ENCODE measurements at regions not wholly inside any gene's neighbourhood (a gene's known extent, or its start where the extent isn't known, plus 50 kb on each side); places are given as distances from the start of the nearest gene placed in this dataset.

DNA sequence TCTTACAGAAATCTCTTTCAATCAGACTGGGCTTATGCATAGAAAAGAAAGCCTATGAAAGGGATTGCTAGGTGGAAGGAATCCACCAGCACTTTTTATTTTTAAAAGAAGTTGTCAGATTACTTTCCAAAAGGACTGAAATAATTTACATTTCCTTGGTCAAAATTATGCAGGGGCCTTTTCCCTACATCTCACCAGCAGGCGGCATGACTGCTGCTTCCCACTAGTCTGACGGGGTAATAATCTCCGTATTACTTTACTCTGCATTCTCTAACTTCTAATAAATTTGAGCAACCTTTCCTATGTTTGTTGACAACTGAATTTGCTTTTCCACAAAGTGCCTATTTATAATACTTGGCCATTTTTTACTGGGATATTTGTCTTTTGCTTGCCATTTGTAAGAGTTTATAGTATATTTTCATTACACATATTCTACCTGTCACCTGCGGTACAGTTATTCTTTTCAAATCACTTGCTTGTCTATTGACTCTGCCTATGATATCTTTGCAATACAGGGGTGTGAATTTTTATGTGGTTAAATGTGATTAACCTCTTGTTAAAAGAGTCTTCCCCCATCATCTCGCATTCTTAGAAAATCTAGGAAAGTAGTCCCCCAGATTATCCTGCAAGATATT is 51.9 kb upstream of the USP47 start:
- peak in 1 of 56 donors; percentile 35 for DNase-seq

DNA sequence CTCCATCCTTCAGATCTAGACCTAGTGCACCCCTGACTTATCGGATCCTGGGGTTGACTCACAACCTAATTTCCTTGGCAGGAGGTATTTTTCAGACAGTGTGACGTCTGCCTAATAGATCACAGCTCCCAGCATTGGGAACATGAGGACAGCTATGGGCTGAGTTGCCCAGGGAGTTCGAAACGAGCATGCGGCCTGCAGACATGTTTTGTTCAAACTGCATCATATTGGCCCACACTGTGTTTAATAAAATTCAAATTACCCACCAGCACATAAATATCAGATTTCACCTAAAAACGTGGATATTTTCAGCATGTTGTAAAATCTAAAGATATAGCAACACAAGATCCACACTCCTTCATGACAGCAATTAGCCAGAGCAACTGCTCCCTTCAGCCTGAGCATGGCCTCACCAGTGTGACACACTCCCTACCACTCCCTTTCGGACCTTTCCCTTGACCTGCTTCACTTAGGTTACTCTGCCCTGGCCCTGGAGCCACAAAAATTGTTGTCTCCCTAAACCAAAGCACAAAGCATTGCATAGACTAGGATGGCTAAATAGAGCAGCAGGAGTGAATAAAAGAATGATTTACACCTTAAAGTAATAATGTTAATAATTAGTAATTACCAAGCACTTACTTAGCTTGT is 53.6 kb upstream of the USP47 start:
- DNase-seq, result no peak

DNA sequence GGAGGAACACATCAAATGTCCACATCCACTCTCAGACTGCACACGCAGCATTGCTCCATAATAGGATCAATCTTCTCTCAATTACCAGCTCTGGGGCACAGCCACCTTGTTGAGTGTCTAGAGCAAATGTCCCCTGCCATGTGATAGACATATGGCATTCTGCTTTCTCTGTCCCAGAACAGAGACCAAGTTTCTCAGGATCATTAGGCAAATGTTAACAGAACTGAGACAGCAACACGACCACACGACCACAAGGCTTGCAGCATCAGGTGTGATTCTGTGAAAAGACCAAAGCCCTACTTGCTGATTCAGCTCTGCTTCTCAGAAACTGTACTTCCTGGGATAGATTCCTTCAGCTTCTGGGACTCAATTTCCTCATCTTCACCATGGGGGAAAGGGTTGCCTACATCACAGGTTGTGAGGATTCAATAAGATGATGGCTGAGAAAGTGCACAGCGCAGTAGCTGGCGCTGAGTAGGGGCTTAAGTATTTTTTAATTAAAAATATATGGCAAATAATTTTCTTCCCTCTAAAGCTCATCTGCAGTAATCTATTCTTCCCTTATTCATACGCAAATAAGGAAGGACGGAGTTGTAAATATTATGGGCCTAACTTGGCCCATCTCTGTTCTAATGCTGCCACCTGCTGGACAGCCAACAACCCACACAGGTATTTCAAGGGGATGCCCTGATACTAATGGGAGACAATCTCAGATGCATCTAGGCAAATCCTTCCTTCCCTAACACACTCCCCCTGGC is 54.3 kb upstream of the USP47 start:
- peak in 54 of 56 donors; percentile 8 to 85 (median 56) for DNase-seq

DNA sequence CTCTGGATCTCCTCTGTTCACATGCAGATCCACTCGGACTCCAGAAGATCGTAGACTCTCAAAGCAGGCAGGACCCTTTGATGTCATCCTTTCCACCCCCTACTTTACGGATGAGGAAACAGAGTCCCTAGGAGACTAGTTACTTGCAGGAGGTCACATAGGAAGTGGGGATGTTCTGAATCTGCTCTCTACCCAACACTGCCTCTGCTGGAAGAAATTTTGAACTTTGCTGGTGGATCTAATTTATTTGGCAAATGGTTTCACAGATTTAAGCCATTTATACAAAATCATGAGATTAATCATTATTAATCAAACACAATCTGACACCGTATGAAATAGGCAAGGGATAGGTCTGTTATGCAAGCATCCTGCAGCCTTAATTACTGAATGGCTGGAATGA is 55.0 kb upstream of the USP47 start:
- no peak for DNase-seq

DNA sequence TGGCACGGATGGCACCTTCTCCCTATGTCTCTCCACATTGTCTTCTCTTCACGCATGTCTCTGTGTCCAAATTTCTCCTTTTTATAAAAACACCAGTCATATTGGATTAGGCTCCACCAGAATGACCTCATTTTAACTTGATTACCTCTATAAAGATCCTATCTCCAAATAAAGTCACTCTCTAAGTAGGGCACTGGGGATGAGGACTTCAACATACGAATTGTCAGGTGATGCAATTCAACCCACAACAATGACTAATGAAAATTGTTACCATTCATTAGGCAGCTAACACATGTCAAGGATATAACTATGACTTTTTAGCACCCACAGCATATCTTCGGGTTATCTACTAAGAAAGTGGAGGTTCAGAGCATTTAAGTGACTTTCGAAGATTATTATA is 55.5 kb upstream of the USP47 start:
- no peak for DNase-seq

DNA sequence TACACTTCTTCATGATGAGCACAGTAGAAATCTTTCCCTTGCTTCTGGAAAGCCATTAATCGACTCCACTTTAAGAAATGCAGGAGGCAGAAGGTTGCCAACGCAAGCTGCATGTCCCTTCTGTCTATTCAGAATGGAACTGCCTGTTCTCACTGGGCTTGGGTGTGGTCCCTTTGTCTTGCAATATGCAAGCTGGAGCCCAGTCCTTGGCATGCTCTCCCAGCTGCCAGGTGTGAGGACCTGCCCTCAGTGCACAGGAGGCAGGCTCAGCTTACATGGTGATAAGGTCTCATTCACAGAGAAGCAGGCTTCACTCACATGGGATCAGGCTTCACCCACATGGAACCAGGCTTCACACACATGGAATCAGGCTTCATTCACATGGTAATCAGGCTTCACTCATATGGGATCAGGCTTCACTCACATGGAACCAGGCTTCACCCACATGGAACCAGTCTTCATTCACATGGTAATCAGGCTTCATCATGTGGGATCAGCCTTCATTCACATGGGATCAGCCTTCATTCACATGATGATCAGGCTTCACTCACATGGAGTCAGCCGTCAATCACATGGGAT is 59.2 kb upstream of the USP47 start:
- DNase-seq, result no peak

DNA sequence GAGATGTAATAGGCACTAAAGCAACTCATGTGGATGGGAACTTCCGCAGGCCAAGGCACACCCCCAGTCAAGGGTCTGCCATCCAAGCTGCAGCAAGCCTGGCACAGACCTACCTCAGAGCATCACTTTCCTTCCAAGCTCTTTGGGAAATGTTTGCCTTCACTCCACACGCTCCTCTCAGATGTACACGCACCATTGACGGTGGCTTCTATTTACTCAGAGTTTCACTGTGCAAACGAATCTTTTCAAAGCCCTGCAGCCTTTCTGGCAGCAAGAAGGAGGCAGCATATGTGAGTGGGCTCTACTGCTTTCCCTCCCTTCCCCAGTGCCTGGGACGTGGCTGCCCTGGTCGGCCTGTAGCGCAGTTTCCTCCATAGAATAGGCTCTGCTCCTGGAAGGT is 60.9 kb upstream of the USP47 start:
- DNase-seq, result no peak

DNA sequence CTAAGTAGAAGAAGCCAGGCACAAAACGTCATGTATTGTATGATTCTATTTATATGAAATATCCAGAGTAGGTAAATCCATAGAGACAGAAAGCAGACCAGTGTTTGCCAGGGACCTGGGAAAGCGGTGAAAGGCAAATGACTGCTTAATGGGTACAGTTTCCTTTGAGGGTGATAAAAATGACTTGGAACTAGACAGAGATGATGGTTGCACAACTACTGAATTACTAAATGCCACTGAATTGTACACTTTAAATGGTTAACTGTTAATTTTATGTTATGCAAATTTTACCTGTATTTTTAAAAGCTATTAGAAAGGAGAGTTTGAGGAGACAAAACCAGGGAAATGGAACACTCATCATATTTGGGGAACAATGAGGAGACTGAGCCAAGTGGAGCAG is 61.8 kb upstream of the USP47 start:
- no peak for DNase-seq

DNA sequence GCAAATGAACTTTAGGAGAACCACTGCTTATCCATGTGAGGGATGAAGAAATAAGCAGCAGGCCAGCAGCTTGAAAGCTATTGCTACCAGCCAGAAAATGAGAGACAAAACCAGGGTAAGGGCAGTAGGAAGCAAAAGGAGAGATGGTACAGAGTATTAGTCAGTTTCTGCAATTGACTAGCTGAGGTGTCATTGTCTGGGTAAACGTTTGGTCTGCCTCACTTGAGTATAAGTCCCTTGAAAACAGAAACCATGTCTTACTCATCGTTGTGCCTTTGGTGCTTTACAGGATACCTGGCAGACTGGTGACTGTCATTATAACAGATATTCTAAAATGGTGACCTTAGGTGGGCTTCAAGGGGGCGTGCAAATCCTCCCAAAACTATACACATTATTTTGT is 63.9 kb upstream of the USP47 start:
- DNase-seq, result no peak

DNA sequence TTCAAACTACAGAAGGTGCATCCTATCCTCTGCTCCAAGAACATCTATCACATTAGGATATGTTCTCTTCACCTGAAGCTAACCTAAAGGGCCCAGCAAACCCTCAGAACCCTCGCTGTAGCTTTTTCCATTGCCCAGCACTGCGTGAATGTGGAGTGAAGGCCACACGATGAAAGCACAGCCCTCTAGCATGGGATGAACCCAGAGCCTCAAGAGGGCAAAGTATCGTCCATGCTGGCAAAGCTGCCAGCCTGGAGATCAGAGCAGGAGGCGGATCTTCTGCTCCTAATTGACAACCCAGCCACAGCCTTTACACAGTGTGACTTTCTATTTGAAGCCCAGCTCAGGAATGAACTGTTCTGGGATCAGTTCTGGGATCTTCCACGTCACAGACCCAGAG is 65.1 kb upstream of the USP47 start:
- no peak for DNase-seq

DNA sequence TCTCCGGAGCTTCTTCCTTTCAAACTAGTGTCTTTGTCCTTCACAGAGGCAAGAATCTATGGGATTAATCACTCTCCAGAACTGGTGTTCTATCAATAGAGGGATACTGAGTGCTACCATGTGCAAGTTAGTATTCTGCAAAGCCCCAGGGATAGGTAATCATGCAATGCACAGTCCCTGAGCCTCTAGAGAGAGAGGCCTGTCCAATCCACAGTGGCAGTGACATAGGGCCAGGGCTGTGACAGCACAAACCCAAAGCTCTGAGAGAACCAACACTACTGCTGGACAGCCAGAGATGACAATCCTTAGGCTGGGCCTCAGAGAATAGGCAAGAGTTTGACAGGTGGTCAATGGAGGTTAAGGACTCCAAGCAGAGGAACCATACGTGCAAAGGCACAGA is 66.8 kb upstream of the USP47 start:
- no peak for DNase-seq

DNA sequence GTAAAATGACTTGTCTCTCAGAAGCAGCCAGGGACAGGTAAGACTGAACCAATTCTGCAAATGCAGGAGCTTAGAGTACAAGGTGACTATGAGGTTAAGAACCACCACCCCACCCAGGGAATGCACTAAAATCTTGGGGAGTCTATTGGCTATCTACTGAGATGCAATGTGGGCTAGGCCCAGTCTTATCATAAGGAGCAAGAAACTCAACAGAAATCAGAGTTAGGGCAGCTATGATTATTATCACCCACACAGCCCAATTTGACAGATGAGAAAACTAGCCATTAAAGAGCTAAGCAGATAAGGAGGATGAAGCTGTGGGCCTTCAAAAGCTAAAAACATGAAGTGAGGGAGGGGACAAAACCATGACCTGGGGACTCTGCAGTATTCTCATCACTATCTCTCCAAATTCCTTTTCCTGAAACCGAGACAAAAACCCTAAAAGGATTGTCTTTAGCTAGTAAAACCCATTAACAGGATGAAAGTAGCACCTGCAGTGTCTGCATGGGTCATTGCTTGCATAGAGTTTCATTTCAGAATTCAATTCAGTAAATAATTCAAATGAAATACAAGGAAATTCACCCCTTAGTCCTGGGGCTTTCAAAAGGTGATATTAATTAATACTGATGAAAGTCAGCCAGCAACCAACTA is 68.8 kb upstream of the USP47 start:
- no peak for DNase-seq

DNA sequence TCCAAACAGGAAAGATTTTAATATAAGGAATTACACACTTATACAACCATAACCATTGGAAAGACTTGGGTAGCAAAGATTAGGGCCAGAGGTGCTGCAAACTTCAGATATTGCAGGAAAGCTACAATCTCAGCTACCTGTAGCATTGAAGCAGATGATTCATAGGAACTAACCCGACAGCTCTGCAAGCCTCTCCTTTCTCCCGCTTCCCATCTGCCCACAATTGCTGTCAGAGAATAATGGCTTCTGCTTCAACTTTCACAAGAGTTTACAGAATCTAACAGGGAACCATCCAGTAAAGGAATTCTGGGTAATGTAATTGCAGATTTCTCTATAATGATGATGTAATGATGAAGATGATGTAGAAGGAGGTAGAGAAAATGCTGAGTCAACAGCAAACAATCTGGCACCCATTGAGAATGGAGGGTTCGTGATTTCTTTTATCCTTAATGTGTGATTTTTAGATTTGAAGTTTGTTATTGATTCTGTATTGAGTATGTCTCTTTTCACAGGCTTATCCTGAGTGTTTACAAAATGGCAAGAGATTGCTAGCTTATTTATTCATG is 70.8 kb upstream of the USP47 start:
- DNase-seq, result no peak

DNA sequence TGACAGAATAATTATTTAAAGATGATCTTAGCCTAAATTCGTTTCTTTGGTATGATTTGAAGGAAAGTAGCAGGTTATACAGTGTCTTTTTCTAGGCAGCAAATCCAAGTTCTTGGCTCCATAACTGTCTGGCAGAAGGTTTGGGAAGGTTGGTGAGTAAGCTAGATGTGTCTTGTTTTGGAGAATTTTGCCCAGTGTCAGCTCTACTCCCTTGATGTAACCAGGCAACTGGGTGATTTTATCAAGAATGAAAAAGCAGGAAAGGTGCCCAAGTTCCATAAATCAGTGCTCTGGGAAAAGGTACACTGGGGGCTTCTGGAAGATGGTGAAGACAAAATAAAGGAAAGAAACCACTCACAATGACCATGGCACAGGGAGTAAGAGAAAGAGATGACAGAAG is 71.5 kb upstream of the USP47 start:
- no peak for DNase-seq

DNA sequence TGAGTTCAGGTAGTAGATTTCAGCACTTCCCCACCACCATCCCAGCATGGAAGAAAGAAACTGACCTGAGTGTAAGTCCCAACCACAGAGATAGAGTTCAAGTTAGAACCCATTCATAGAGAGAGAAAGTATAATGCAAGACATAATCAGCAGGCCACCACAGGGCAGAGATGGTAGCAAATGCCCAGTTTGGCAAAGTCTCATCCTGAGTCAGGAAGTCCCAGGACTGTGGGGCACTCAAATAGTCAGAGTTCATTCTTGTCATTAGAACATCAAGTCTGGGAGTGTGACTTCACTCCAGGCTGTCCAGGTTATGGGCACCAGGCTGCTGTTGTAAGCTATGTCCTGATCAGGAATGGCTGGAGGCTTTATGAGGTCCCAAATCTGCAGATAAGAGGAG is 72.0 kb upstream of the USP47 start:
- DNase-seq, result no peak

DNA sequence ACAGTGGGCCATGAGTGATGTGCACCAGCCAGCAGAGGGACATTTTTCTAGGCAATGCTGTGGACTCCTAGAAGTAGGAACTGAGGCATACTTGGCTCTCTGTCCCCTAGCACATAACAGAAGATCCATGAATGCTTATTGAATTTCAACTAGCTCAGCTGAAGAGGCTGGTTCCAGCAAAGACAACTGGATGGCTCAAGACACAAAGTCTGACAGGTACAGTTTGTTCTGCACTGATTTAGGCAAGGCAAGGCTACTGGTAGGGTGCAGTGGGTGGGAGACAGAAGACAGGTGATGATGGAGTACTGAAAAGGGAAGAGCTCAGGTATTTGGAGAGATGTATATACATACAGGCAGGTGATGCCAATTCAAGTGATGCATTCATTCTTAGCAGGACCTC is 72.4 kb upstream of the USP47 start:
- no peak for DNase-seq

DNA sequence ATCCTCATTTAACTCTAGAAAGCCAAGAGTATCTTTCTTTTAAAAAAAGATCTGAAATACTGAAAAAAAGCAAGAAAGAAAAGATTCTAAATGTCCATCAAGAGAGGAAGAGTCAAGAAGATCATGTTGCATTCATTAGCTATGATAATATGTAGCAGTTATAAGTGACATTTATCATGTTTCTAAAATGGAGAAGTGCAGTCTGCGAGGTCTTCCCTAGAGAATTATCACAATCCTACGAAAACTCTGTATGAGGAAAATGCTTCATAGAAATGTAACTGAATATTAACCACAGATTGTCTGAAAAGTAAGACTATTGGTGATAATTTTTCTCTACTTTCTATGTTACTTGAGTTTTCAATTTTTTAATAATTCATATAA is 77.4 kb upstream of the USP47 start:
- DNase-seq, result no peak

DNA sequence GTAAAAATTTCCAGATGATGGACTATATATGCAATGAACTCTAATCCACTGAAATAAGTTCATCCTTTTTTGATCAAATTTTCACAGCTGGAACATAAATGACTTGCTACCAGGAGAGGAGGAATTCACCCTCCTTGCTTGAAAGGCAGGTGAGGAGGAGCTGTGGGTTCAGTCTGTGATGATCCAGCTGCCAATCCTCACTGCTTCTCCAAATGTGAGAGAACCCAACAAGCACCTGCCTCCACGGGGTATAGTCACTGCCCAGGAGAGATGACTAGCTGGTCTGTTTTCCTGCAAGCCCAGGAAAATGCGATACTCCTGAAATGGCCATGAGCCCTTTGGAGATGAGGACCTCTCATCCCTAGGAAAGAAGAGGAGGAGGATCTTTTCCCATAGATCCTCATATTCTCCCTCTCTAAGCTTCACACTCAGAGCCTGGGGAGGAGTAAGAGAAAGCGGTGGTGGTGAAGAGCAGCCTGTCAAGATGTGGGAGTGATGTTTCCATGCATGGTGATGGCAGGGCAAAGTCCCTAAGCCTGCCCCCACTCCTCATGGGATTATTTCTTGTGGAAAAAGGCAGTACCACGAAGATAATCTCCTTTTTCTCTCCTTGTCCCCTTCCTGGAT is 77.9 kb upstream of the USP47 start:
- no peak for DNase-seq

DNA sequence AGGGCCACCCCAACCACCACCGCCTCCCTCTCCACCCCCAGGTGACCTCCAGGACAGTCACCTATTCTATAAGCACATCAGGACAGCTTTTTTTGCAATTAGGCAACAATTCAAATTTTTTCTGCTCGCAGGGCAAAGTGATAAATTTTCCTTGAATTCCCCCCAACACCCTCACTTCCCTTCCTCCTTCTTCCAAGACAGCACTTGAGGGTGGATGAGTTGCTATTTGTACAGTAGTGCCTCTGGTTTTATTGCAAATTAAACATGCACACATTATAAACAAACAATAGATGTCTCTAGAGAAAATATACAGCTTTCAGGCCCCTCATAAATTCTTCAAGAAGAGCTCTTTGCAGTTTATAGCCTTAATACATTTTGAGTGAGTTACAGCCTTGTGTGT is 80.9 kb upstream of the USP47 start:
- DNase-seq, result no peak

DNA sequence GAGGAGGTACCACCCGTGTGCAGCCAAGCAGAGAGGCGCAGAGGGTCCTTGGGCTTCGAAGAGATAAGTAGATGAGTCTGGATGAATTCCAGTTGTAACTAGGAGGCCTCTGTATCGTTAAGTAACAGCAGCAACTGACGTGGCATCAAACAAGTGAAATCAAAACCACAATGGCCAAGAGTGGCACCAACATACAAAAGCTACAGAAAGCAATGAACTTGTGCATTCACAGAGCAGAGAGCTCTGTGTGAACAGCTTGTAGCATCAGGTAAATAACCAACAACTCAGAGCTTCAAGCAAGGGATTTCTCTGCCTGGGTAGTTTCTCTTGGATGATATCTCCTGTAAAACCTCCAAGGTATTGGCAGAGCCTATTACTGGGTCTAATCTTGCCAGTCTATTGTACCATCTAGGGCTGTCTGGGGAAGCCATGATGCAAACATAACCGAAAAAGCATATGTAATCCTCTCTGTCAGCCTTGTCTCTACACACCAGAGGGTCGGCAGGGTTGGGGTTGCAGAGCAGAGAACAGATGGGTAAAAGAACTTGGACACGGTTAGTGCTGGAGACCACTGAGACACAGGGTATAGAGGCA is 83.1 kb upstream of the USP47 start:
- DNase-seq, result no peak

DNA sequence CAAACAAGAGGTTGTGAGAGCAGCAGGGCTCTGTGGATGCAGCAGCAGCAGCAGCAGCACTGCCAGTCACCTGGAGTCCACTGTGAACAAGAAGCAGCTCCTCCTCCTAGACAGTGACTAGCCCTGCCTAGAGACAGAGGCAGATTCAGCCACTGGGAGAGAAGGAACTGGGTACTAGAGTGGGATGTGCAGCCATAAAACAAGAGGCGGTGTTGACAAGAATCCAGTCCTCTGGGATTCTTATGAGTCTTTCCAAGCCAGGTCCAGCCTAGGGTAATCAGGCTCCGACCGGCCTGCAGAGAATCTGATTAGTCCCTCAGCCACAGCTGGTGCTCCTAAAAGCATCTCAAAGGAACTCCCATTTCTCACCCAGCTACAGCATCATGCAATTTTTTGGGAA is 83.9 kb upstream of the USP47 start:
- peak in 1 of 56 donors; percentile 8 for DNase-seq

Data from amygdala (tissue), 56 donors.